ENCODE measurements at regions not wholly inside any gene's neighbourhood (a gene's known extent, or its start where the extent isn't known, plus 50 kb on each side); places are given as distances from the start of the nearest gene placed in this dataset.
"Not testable (repeated sequence)": the region's sequence is repeated elsewhere in the genome, so short reads cannot be mapped to it uniquely, and the experiment has no call there.

- DNase-seq (ENCODE audit: low spot score) = no peak
- in situ Hi-C loops (cut with HindIII; ENCODE audit: low sequenced_read_pairs) = no loop called here
Observed at GRCh38 chr3:5699811-5700210, 512.3 kb downstream of the EDEM1 start.

- in situ Hi-C loops (cut with HindIII; ENCODE audit: low sequenced_read_pairs) = not testable (repeated sequence)
Observed at GRCh38 chr3:5701005-5701404, 513.5 kb downstream of the EDEM1 start.

GRCh38 chr3:5707794-5708193, 520.3 kb downstream of the EDEM1 start:
- in situ Hi-C loops (cut with HindIII; ENCODE audit: low sequenced_read_pairs) = no loop called here
- no peak for DNase-seq (ENCODE audit: low spot score)

More at GRCh38 chr3:5701005-5701404, 513.5 kb downstream of the EDEM1 start:
- not testable (repeated sequence) for DNase-seq (ENCODE audit: low spot score)

GRCh38 chr3:5709714-5710113, 522.2 kb downstream of the EDEM1 start:
- no peak for DNase-seq (ENCODE audit: low spot score)
- in situ Hi-C loops (cut with HindIII; ENCODE audit: low sequenced_read_pairs) = no loop called here

GRCh38 chr3:5710718-5711117, 523.2 kb downstream of the EDEM1 start:
- in situ Hi-C loops (cut with HindIII; ENCODE audit: low sequenced_read_pairs) = no loop called here
- no peak for DNase-seq (ENCODE audit: low spot score)

GRCh38 chr3:5717254-5717653, 529.7 kb downstream of the EDEM1 start:
- in situ Hi-C loops (cut with HindIII; ENCODE audit: low sequenced_read_pairs) = no loop called here
- no peak for DNase-seq (ENCODE audit: low spot score)

GRCh38 chr3:5719668-5720067, 532.2 kb downstream of the EDEM1 start:
- DNase-seq (ENCODE audit: low spot score); in situ Hi-C loops (cut with HindIII; ENCODE audit: low sequenced_read_pairs): not testable (repeated sequence)

GRCh38 chr3:5725801-5726200, 538.3 kb downstream of the EDEM1 start:
- DNase-seq (ENCODE audit: low spot score) = no peak
- in situ Hi-C loops (cut with HindIII; ENCODE audit: low sequenced_read_pairs) = no loop called here

- DNase-seq (ENCODE audit: low spot score) = no peak
- in situ Hi-C loops (cut with HindIII; ENCODE audit: low sequenced_read_pairs) = no loop called here
Observed at GRCh38 chr3:5726621-5727020, 539.1 kb downstream of the EDEM1 start.

- no peak for DNase-seq (ENCODE audit: low spot score)
- in situ Hi-C loops (cut with HindIII; ENCODE audit: low sequenced_read_pairs) = no loop called here
Observed at GRCh38 chr3:5727743-5728484, 540.4 kb downstream of the EDEM1 start.

- DNase-seq (ENCODE audit: low spot score) = no peak
- in situ Hi-C loops (cut with HindIII; ENCODE audit: low sequenced_read_pairs) = no loop called here
Observed at GRCh38 chr3:5729852-5730251, 542.3 kb downstream of the EDEM1 start.

- in situ Hi-C loops (cut with HindIII; ENCODE audit: low sequenced_read_pairs) = no loop called here
- DNase-seq (ENCODE audit: low spot score) = no peak
Observed at GRCh38 chr3:5731100-5731499, 543.6 kb downstream of the EDEM1 start.

GRCh38 chr3:5732081-5732480, 544.6 kb downstream of the EDEM1 start:
- in situ Hi-C loops (cut with HindIII; ENCODE audit: low sequenced_read_pairs) = no loop called here
- no peak for DNase-seq (ENCODE audit: low spot score)

GRCh38 chr3:5733995-5734394, 546.5 kb downstream of the EDEM1 start:
- in situ Hi-C loops (cut with HindIII; ENCODE audit: low sequenced_read_pairs) = no loop called here
- no peak for DNase-seq (ENCODE audit: low spot score)

GRCh38 chr3:5735896-5736295, 548.4 kb downstream of the EDEM1 start:
- no peak for DNase-seq (ENCODE audit: low spot score)
- in situ Hi-C loops (cut with HindIII; ENCODE audit: low sequenced_read_pairs) = no loop called here

GRCh38 chr3:5739299-5739935, 551.9 kb downstream of the EDEM1 start:
- DNase-seq (ENCODE audit: low spot score) = no peak

GRCh38 chr3:5739949-5740348, 552.4 kb downstream of the EDEM1 start:
- DNase-seq (ENCODE audit: low spot score) = no peak
- in situ Hi-C loops (cut with HindIII; ENCODE audit: low sequenced_read_pairs) = no loop called here

More at GRCh38 chr3:5739299-5739935, 551.9 kb downstream of the EDEM1 start:
- in situ Hi-C loops (cut with HindIII; ENCODE audit: low sequenced_read_pairs) = no loop called here

- in situ Hi-C loops (cut with HindIII; ENCODE audit: low sequenced_read_pairs) = no loop called here
- DNase-seq (ENCODE audit: low spot score) = no peak
Observed at GRCh38 chr3:5741017-5741416, 553.5 kb downstream of the EDEM1 start.

- DNase-seq (ENCODE audit: low spot score) = no peak
- in situ Hi-C loops (cut with HindIII; ENCODE audit: low sequenced_read_pairs) = no loop called here
Observed at GRCh38 chr3:5750091-5750490, 562.6 kb downstream of the EDEM1 start.

- DNase-seq (ENCODE audit: low spot score) = no peak
- in situ Hi-C loops (cut with HindIII; ENCODE audit: low sequenced_read_pairs) = no loop called here
Observed at GRCh38 chr3:5750874-5751640, 563.5 kb downstream of the EDEM1 start.

Data from G401 (cell line).